OCI-LY3 (cell line): ENCODE measurements at regions not wholly inside any gene's neighbourhood (a gene's known extent, or its start where the extent isn't known, plus 50 kb on each side); places are given as distances from the start of the nearest gene placed in this dataset.

Experiments used
- EZH2phosphoT487 ChIP-seq: fragments of 200-600 bp; shearing (Covaris generic); IDR thresholded peaks from 2 replicates; pipeline ENCODE4 v1.6.1; 2018; ENCODE audit warnings: antibody characterized with exemption, mixed run types, low read depth
- TF ChIP-seq, protein P1 (sequence below): fragments of 200-600, 300-600 bp; sonication (generic); IDR thresholded peaks from 2 replicates; pipeline ENCODE4 v1.5.1; 2014; ENCODE audit warnings: antibody characterized with exemption, low read length, low read depth

DNA sequence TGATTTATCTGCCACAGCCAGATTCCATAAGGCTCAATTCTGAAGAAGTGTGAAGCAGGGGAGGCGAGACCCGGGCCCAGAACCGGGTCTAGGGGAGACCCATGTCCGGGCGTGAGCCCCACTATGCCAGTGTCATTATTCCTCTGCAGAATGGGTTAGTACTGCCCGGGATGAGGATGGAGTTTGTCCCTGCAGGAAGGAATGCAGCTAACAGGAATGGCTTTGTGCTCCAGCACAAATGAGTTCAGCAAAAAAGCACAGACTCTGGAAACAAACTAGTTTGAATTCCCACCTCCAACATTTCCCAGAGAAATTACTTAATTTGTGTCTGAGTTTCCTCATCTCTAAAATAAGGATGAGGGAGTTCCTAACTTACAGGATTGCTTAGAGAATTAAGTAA, 202.9 kb downstream of the SYK start:
- TF ChIP-seq, protein P1, sequence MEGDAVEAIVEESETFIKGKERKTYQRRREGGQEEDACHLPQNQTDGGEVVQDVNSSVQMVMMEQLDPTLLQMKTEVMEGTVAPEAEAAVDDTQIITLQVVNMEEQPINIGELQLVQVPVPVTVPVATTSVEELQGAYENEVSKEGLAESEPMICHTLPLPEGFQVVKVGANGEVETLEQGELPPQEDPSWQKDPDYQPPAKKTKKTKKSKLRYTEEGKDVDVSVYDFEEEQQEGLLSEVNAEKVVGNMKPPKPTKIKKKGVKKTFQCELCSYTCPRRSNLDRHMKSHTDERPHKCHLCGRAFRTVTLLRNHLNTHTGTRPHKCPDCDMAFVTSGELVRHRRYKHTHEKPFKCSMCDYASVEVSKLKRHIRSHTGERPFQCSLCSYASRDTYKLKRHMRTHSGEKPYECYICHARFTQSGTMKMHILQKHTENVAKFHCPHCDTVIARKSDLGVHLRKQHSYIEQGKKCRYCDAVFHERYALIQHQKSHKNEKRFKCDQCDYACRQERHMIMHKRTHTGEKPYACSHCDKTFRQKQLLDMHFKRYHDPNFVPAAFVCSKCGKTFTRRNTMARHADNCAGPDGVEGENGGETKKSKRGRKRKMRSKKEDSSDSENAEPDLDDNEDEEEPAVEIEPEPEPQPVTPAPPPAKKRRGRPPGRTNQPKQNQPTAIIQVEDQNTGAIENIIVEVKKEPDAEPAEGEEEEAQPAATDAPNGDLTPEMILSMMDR: no peak
- no peak for TF ChIP-seq EZH2phosphoT487
